Hematopoietic multipotent progenitor cell (in vitro differentiated cells): ENCODE measurements at regions not wholly inside any gene's neighbourhood (a gene's known extent, or its start where the extent isn't known, plus 50 kb on each side); places are given as distances from the start of the nearest gene placed in this dataset.
A peak's percentile ranks its signal among the peaks of the same experiment; 100 is the strongest.
"Not testable (repeated sequence)": the region's sequence is repeated elsewhere in the genome, so short reads cannot be mapped to it uniquely, and the experiment has no call there.

ENCODE experiments used
- DNase-seq, 3 donors: peaks; one replicate each; pipeline ENCODE4 v3.0.0-alpha.2; 2011 to 2015; ENCODE audit warnings: low read depth in 2 of 3, low spot score in 2 of 3

GRCh38 chr16:29578898-29579297 is 72.7 kb upstream of the NPIPB12 start:
- DNase-seq: not testable (repeated sequence)

- not testable (repeated sequence) for DNase-seq
These were observed 75.6 kb upstream of the NPIPB12 start for GRCh38 chr16:29581764-29582163.

GRCh38 chr16:29591919-29592318 is 71.1 kb upstream of the SPN start:
- not testable (repeated sequence) for DNase-seq

- DNase-seq: peak; percentile 37 to 58 (median 49)
These were observed 68.7 kb upstream of the SPN start for GRCh38 chr16:29594269-29594925.

GRCh38 chr16:29594926-29595838 is 67.9 kb upstream of the SPN start:
- DNase-seq: peak; percentile 67 to 88 (median 82)

GRCh38 chr16:29597030-29597429 is 66.0 kb upstream of the SPN start:
- not testable (repeated sequence) for DNase-seq

GRCh38 chr16:29600111-29601000 is 62.7 kb upstream of the SPN start:
- peak in 2 of 3 donors; percentile 41 to 59 for DNase-seq

GRCh38 chr16:29602247-29602625 is 60.8 kb upstream of the SPN start:
- DNase-seq: peak in 1 of 3 donors; percentile 44

- DNase-seq: not testable (repeated sequence)
These were observed 60.4 kb upstream of the SPN start for GRCh38 chr16:29602683-29603088.

- DNase-seq: peak in 2 of 3 donors; percentile 55 to 74
These were observed 58.2 kb upstream of the SPN start for GRCh38 chr16:29604631-29605549.

- not testable (repeated sequence) for DNase-seq
These were observed 57.3 kb upstream of the SPN start for GRCh38 chr16:29605593-29606205.

- DNase-seq: not testable (repeated sequence)
These were observed 56.2 kb upstream of the SPN start for GRCh38 chr16:29606669-29607427.

GRCh38 chr16:29607428-29607823 is 55.6 kb upstream of the SPN start:
- not testable (repeated sequence) for DNase-seq

- not testable (repeated sequence) for DNase-seq
These were observed 50.4 kb upstream of the SPN start for GRCh38 chr16:29612381-29613306.
